HG02678 (cell line): ENCODE measurements at regions not wholly inside any gene's neighbourhood (a gene's known extent, or its start where the extent isn't known, plus 50 kb on each side); places are given as distances from the start of the nearest gene placed in this dataset.
"Not testable (repeated sequence)": the region's sequence is repeated elsewhere in the genome, so short reads cannot be mapped to it uniquely, and the experiment has no call there.

Experiments used
- ATAC-seq: cut with Tn5 transposase; IDR thresholded peaks from one replicate; pipeline ENCODE4 v1.9.1; 2021; ENCODE audit warnings: mild to moderate bottlenecking, moderate library complexity; ENCODE audit not compliant: unreplicated experiment

- ATAC-seq = no peak
Measured at GRCh38 chr4:189207872-189208271, 732.8 kb upstream of the FRG1 start.

GRCh38 chr4:189215574-189215973 lies 725.1 kb upstream of the FRG1 start:
- no peak for ATAC-seq

- no peak for ATAC-seq
Measured at GRCh38 chr4:189221691-189222090, 719.0 kb upstream of the FRG1 start.

GRCh38 chr4:189228726-189229125 lies 711.9 kb upstream of the FRG1 start:
- ATAC-seq = no peak

GRCh38 chr4:189232274-189232673 lies 708.4 kb upstream of the FRG1 start:
- ATAC-seq = no peak

- not testable (repeated sequence) for ATAC-seq
Measured at GRCh38 chr4:189233754-189234153, 706.9 kb upstream of the FRG1 start.

- ATAC-seq = not testable (repeated sequence)
Measured at GRCh38 chr4:189234948-189235347, 705.7 kb upstream of the FRG1 start.

- ATAC-seq = no peak
Measured at GRCh38 chr4:189235599-189235998, 705.1 kb upstream of the FRG1 start.

- ATAC-seq = not testable (repeated sequence)
Measured at GRCh38 chr4:189236321-189236720, 704.4 kb upstream of the FRG1 start.

- ATAC-seq = no peak
Measured at GRCh38 chr4:189237340-189237739, 703.3 kb upstream of the FRG1 start.

- no peak for ATAC-seq
Measured at GRCh38 chr4:189255636-189256035, 685.0 kb upstream of the FRG1 start.

- ATAC-seq = no peak
Measured at GRCh38 chr4:189261475-189261874, 679.2 kb upstream of the FRG1 start.

GRCh38 chr4:189265515-189265914 lies 675.2 kb upstream of the FRG1 start:
- no peak for ATAC-seq

- ATAC-seq = no peak
Measured at GRCh38 chr4:189267312-189267965, 673.2 kb upstream of the FRG1 start.

GRCh38 chr4:189278597-189279165 lies 662.0 kb upstream of the FRG1 start:
- no peak for ATAC-seq

- ATAC-seq = no peak
Measured at GRCh38 chr4:189279188-189279587, 661.5 kb upstream of the FRG1 start.

- ATAC-seq = no peak
Measured at GRCh38 chr4:189285377-189285776, 655.3 kb upstream of the FRG1 start.

- ATAC-seq = no peak
Measured at GRCh38 chr4:189291939-189292338, 648.7 kb upstream of the FRG1 start.

- no peak for ATAC-seq
Measured at GRCh38 chr4:189293459-189293858, 647.2 kb upstream of the FRG1 start.

- ATAC-seq = no peak
Measured at GRCh38 chr4:189294574-189294973, 646.1 kb upstream of the FRG1 start.

GRCh38 chr4:189299706-189300105 lies 641.0 kb upstream of the FRG1 start:
- ATAC-seq = no peak

- no peak for ATAC-seq
Measured at GRCh38 chr4:189301692-189302091, 639.0 kb upstream of the FRG1 start.

- no peak for ATAC-seq
Measured at GRCh38 chr4:189302719-189303118, 638.0 kb upstream of the FRG1 start.
